22Rv1 (cell line): ENCODE measurements at regions not wholly inside any gene's neighbourhood (a gene's known extent, or its start where the extent isn't known, plus 50 kb on each side); places are given as distances from the start of the nearest gene placed in this dataset.

Source experiments
- CTCF ChIP-seq: fragments of 450-650 bp; IDR thresholded peaks from 2 replicates; pipeline ENCODE4 v1.5.1; 2017; ENCODE audit warnings: mild to moderate bottlenecking
- ZFX ChIP-seq: fragments of 450-650 bp; IDR thresholded peaks from 2 replicates; pipeline ENCODE4 v1.6.1; 2017; ENCODE audit warnings: antibody characterized with exemption, borderline replicate concordance

GRCh38 chr5:125451622-125452021 lies 705.2 kb upstream of the ZNF608 start:
- TF ChIP-seq CTCF (no peak), ZFX (no peak)
